Fibroblast of lung (primary cell): ENCODE measurements at regions not wholly inside any gene's neighbourhood (a gene's known extent, or its start where the extent isn't known, plus 50 kb on each side); places are given as distances from the start of the nearest gene placed in this dataset.

Experiments
- DNase-seq, 2 donors: peaks; one replicate each; pipeline versions ENCODE4 v3.0.0 to v3.0.0-alpha.2; 2010; ENCODE audit warnings: low read depth in 2 of 2
- H2AFZ ChIP-seq: 2 replicates; pipeline ENCODE4 v1.5.1; 2012; ENCODE audit warnings: low read length, control low read depth, inconsistent platforms
- H3K27ac ChIP-seq: 2 replicates; pipeline ENCODE4 v1.5.1; 2011; ENCODE audit warnings: low read length, control low read depth; ENCODE audit not compliant: insufficient read depth
- H3K27me3 ChIP-seq: 2 replicates; pipeline ENCODE4 v1.5.1; 2011; ENCODE audit warnings: mild to moderate bottlenecking, low read length; ENCODE audit not compliant: control insufficient read depth, insufficient read depth
- H3K36me3 ChIP-seq: 2 replicates; pipeline ENCODE4 v1.5.1; 2011; ENCODE audit warnings: low read length; ENCODE audit not compliant: control insufficient read depth, insufficient read depth
- H3K4me1 ChIP-seq: 2 replicates; pipeline ENCODE4 v1.5.1; 2011; ENCODE audit warnings: low read length; ENCODE audit not compliant: control insufficient read depth, insufficient read depth; ENCODE audit errors: extremely low read depth
- H3K4me2 ChIP-seq: 2 replicates; pipeline ENCODE4 v1.5.1; 2011; ENCODE audit warnings: low read length, control low read depth; ENCODE audit not compliant: insufficient read depth; ENCODE audit errors: extremely low read depth
- H3K4me3 ChIP-seq, 4 experiments: fragments of 200-600 bp in 1 of 4; sonication (generic) in 1 of 4; replicated peaks in 1 of 4; 2 replicates each; pipeline ENCODE4 v1.5.1; 2011 to 2016; ENCODE audit warnings: low read length in 4 of 4, low read depth in 3 of 4, mild to moderate bottlenecking in 3 of 4, control low read depth in 2 of 4, inconsistent platforms in 1 of 4, mixed read lengths in 1 of 4; ENCODE audit not compliant: insufficient read depth in 1 of 4; ENCODE audit errors: control extremely low read depth in 1 of 4
- H3K79me2 ChIP-seq: 2 replicates; pipeline ENCODE4 v1.5.1; 2012; ENCODE audit warnings: mild to moderate bottlenecking, low read length, inconsistent platforms; ENCODE audit not compliant: control insufficient read depth, insufficient read depth
- H3K9ac ChIP-seq: 2 replicates; pipeline ENCODE4 v1.5.1; 2011; ENCODE audit warnings: mild to moderate bottlenecking, low read length, control low read depth; ENCODE audit not compliant: insufficient read depth
- H3K9me3 ChIP-seq: 2 replicates; pipeline ENCODE4 v1.5.1; 2012; ENCODE audit warnings: low read depth, low read length; ENCODE audit not compliant: control insufficient read depth, insufficient read depth
- H4K20me1 ChIP-seq: 2 replicates; pipeline ENCODE4 v1.5.1; 2011; ENCODE audit warnings: low read length; ENCODE audit not compliant: control insufficient read depth, insufficient read depth; ENCODE audit errors: extremely low read depth
- CTCF ChIP-seq, 2 donors: IDR thresholded peaks in 1 of 2; conservative IDR thresholded peaks in 1 of 2; 1 replicate in 1 of 2; 2 replicates in 1 of 2; pipeline ENCODE4 v1.5.1; 2011 to 2012; ENCODE audit warnings: low read length in 2 of 2, control low read depth in 1 of 2, inconsistent platforms in 1 of 2, low read depth in 1 of 2, mild to moderate bottlenecking in 1 of 2
- EZH2 ChIP-seq: IDR thresholded peaks from 2 replicates; pipeline ENCODE4 v1.5.1; 2012; ENCODE audit warnings: low read length, control low read depth, mild to moderate bottlenecking; ENCODE audit errors: missing control alignments

- Histone ChIP-seq H3K4me1 (no peaks in the 10 kb centered on the region), H2AFZ (no peak overlapping the region), H3K9me3 (no peaks in the 10 kb centered on the region), H3K9ac (no peak overlapping the region), H3K27ac (no peak overlapping the region), H4K20me1 (no peaks in the 10 kb centered on the region), H3K79me2 (no peaks in the 10 kb centered on the region), H3K4me3 (no peak overlapping the region), H3K36me3 (no peaks in the 10 kb centered on the region), H3K4me2 (no peak overlapping the region), H3K27me3 (peaks cover 2% of the 10 kb centered on the region)
- TF ChIP-seq EZH2 (no peak), CTCF (conservative IDR thresholded peaks at IDR 0.05 in 1 of 2, IDR thresholded peaks at IDR 0.05 in 1 of 2; ENCODE audit: low read depth in 1 of 2, low read length in 2 of 2) (no peak)
- DNase-seq = no peak
These were observed 59.5 kb downstream of the ZIC5 start for GRCh38 chr13:99911965-99912566.

- H3K27ac ChIP-seq = no peak overlapping the region
- TF ChIP-seq EZH2 = no peak
- TF ChIP-seq CTCF (conservative IDR thresholded peaks at IDR 0.05 in 1 of 2, IDR thresholded peaks at IDR 0.05 in 1 of 2; ENCODE audit: low read depth in 1 of 2, low read length in 2 of 2) = no peak
- H3K27me3 ChIP-seq = peaks cover 2% of the 10 kb centered on the region
- no peaks in the 10 kb centered on the region for H3K79me2 ChIP-seq
- no peak overlapping the region for H3K9ac ChIP-seq
- H3K9me3 ChIP-seq = no peaks in the 10 kb centered on the region
- H4K20me1 ChIP-seq = no peaks in the 10 kb centered on the region
- no peak overlapping the region for H3K4me3 ChIP-seq
- no peak for DNase-seq
- H3K4me2 ChIP-seq = no peak overlapping the region
- H3K36me3 ChIP-seq = no peaks in the 10 kb centered on the region
- no peaks in the 10 kb centered on the region for H3K4me1 ChIP-seq
- no peak overlapping the region for H2AFZ ChIP-seq
These were observed 60.2 kb downstream of the ZIC5 start for GRCh38 chr13:99911069-99911964.

- Histone ChIP-seq H2AFZ (no peak overlapping the region), H3K9me3 (no peaks in the 10 kb centered on the region), H3K9ac (no peak overlapping the region), H3K4me3 (no peak overlapping the region), H3K27me3 (peaks cover 3% of the 10 kb centered on the region), H3K79me2 (no peaks in the 10 kb centered on the region), H3K36me3 (no peaks in the 10 kb centered on the region), H3K4me2 (no peak overlapping the region), H3K27ac (no peak overlapping the region), H3K4me1 (no peaks in the 10 kb centered on the region), H4K20me1 (no peaks in the 10 kb centered on the region)
- DNase-seq = no peak
- TF ChIP-seq EZH2 = no peak
- TF ChIP-seq CTCF (conservative IDR thresholded peaks at IDR 0.05 in 1 of 2, IDR thresholded peaks at IDR 0.05 in 1 of 2; ENCODE audit: low read depth in 1 of 2, low read length in 2 of 2) = no peak
These were observed 61.5 kb downstream of the ZIC5 start for GRCh38 chr13:99909836-99910619.
